Esophagus muscularis mucosa (tissue), 4 donors: ENCODE measurements at regions not wholly inside any gene's neighbourhood (a gene's known extent, or its start where the extent isn't known, plus 50 kb on each side); places are given as distances from the start of the nearest gene placed in this dataset.

Experiments used
- CTCF ChIP-seq, 3 experiments: fragments of 200-600 bp in 2 of 3; fragments of 450-650 bp in 1 of 3; sonication (generic) in 2 of 3; IDR thresholded peaks; one replicate each; pipeline ENCODE4 v1.5.1; 2017 to 2019; ENCODE audit warnings: antibody characterized with exemption in 3 of 3, mild to moderate bottlenecking in 2 of 3, moderate library complexity in 1 of 3
- EP300 ChIP-seq: sonication (generic); formaldehyde crosslinking; IDR thresholded peaks from one replicate; pipeline ENCODE4 v1.6.1; 2017; ENCODE audit warnings: antibody characterized with exemption
- POLR2A ChIP-seq: fragments of 450-650 bp; IDR thresholded peaks from one replicate; pipeline ENCODE4 v1.6.1; 2017; ENCODE audit warnings: antibody characterized with exemption, moderate library complexity, mild to moderate bottlenecking, low read depth
- POLR2AphosphoS5 ChIP-seq, 2 donors: sonication (generic); formaldehyde crosslinking; IDR thresholded peaks; one replicate each; pipeline ENCODE4 v1.6.1; 2017; ENCODE audit warnings: antibody characterized with exemption in 2 of 2

DNA sequence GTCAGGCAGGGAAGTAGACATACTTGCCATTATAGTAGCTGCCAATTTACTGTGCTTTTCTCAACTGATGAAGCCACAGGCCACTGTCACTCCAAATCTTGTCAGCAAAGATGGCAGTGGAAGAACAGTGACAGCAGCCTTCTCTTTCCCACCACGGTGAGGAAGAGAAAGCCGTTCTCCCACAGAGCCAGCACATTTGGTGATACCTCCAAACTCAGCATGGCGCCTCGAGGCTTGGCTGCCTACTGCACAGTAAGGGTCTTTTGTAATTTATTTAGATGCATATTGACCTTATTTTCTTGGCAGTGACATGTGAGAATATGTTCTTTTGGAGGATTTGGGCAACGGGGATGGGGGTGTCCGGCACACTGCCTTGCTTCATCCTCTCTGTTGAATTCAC, 117.2 kb upstream of the CDH20 start:
- TF ChIP-seq CTCF (IDR thresholded peaks at IDR 0.05) (no peak), EP300 (no peak), POLR2A (no peak), POLR2AphosphoS5 (IDR thresholded peaks at IDR 0.05) (no peak)
